GM18499 (cell line): ENCODE measurements at regions not wholly inside any gene's neighbourhood (a gene's known extent, or its start where the extent isn't known, plus 50 kb on each side); places are given as distances from the start of the nearest gene placed in this dataset.
"Not testable (repeated sequence)": the region's sequence is repeated elsewhere in the genome, so short reads cannot be mapped to it uniquely, and the experiment has no call there.

Experiments
- ATAC-seq: cut with Tn5 transposase; IDR thresholded peaks from one replicate; pipeline ENCODE4 v1.9.1; 2021; ENCODE audit warnings: moderate number of reproducible peaks; ENCODE audit not compliant: insufficient read depth, unreplicated experiment

GRCh38 chr2:114018464-114018863 lies 128.6 kb downstream of the ACTR3 start:
- not testable (repeated sequence) for ATAC-seq

- ATAC-seq: no peak
These were observed 130.8 kb downstream of the ACTR3 start for GRCh38 chr2:114020668-114021067.

- no peak for ATAC-seq
These were observed 132.6 kb downstream of the ACTR3 start for GRCh38 chr2:114022360-114023085.

DNA sequence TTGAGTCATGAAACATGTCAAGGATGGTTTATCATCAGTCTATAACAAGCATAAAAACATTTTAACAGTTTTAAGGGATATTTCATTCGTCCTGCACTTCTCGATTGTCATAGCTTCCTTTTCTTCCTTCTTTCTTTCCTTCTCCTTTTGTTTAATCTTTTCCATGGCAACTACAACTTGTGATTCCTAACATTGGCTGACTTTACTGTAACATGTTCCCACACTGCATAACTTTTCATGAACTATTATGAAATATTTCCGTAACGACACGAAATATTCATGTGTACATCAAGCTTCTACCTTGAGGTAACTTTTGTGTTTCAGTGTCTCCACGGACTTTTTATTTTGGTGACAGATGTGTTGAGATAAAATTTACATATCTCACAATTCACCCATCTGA lies 134.4 kb downstream of the ACTR3 start:
- no peak for ATAC-seq

- no peak for ATAC-seq
These were observed 135.1 kb downstream of the ACTR3 start for GRCh38 chr2:114025030-114025429.

GRCh38 chr2:114027437-114027836 lies 137.5 kb downstream of the ACTR3 start:
- no peak for ATAC-seq

- no peak for ATAC-seq
These were observed 142.0 kb downstream of the ACTR3 start for GRCh38 chr2:114031605-114032505.

DNA sequence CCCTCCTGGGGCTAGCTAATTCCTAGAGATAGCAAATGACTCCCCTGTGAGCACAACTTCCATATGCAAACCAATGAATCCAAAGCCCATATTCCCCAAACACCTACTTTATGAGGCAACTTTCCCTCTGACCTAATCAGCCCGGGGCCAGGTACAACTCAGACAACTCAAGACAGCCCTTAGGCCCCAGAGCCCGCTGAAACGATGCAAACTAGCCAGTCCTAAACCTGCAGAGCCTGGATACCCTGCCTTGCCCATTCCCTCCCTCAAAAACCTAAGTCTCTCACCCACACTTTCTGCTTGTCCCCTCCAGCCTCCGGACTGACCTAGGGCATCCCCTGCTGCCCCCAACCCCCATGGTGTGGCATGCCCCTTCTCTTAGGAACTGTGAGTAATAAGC lies 142.8 kb downstream of the ACTR3 start:
- no peak for ATAC-seq

GRCh38 chr2:114034742-114035141 lies 144.9 kb downstream of the ACTR3 start:
- ATAC-seq: no peak

DNA sequence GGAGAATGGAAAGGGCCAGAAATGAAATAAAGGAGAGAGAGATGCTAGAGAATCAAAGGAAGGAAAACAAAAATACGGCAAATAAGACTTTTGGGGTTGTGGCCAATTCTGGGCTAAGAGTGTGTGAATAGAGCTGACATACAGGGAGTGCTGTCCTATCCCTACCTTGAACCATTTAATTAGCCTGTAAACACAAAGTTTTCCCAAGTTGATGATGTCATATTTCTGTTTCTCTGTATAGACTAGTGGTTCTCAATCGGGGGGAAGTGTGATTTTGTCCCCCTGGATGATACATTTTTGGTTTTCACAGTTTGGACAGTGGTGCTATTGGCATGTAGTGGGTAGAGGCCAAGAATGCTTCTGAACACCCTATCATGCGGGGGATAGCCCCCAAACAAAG lies 148.8 kb downstream of the ACTR3 start:
- no peak for ATAC-seq

GRCh38 chr2:114039677-114040076 lies 149.8 kb downstream of the ACTR3 start:
- ATAC-seq: no peak

DNA sequence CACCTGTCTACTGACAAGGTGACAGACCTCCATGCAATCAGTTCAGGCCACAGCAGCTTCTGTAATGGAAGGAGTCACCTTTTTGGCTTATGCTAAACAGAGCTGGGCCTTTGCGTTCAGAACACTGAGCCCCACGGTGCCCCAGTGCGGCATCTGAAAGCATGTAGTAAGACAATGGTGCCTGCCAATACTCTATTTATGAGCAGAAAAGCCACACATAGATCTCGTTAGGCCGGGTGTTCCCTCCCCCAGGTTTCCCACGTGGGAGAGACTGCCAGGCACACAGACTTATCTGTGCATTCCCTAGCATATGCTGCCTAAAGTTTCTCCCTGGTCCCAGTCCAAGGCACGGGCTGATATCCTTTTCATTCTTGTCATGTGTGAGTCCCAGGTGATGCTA lies 150.9 kb downstream of the ACTR3 start:
- no peak for ATAC-seq

DNA sequence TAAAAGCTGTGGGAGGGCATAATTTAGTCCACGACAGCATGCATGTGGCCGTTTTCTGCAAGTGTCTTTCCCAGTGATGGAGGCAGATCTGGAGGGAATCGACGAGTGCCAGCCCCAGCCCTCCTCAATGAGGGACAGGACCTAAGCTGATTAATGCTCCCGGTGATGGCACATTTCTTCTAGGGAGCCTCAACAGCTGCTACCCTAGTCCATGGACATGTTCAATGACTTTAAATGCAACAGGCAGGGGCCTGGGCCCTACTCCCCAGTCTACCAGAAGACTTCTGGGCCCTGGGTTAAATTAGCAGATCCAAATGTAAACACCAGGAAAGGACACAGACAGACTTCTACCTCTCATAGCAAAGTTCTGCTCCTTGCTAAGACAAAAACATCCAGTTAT lies 155.1 kb downstream of the ACTR3 start:
- ATAC-seq: no peak

DNA sequence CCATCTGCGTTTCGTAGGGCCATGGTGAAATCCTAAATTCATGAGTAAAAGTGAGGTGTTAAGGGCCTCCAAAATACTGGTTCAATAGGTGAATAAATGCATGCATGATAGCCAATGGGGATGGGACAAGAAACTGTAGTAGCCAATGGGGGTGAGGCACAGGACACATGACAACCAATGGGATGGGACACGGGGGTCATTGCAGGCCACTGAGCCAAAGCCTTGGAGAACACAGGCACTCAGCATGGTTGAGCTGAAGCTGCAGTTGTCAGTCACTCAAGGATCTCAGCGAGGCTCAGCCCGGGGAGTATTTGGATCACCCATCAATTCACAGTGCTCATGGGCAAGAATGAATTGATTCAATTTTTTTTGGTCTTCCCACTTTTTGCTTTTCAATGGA lies 156.5 kb downstream of the ACTR3 start:
- ATAC-seq: no peak

DNA sequence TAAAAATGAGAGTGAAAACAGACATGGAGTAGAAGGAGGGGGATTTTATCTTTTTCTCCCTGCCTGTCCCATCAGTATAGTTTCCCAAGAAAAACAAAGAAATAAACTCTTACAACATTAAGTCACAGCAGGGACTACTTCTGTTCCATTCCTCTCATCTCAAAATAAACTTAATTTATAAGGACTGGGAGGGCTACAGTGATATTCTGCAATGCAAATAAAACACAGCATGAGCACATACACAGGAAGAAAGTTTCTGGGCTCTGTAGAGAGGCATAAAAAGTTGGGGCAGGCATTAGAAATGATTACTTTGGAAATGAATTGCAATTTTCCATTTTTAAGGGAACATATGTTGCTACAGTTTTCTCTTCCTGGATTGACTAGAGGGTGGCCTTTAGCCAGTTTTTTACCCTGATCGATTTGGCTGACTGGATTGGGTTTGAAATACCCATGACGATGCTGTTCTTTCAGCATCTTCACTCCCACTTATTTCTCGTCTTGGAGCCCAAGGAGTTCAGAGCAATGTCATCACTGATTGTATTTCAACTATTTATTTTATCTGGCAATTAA lies 157.1 kb downstream of the ACTR3 start:
- ATAC-seq: no peak

DNA sequence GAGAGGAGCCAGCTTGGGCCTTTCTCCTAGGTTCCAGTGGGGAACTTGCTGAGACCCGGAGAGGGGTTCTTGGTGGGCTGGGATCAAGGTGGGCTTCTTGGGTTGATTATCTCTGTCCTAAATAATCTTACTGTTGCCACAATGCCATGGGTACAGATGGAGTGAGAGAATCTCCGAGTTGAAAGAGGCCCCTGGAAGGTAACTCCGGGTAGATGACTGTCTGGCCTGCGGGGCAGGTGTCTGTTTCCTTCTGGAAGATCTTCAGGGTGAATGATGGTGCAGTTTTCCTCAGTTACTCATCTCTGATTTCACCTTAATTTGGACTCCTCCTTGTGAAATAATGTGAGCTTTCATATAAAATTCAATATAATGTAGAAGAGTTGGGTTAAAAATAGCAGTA lies 159.4 kb downstream of the ACTR3 start:
- ATAC-seq: no peak

- no peak for ATAC-seq
These were observed 159.9 kb downstream of the ACTR3 start for GRCh38 chr2:114049826-114050225.

DNA sequence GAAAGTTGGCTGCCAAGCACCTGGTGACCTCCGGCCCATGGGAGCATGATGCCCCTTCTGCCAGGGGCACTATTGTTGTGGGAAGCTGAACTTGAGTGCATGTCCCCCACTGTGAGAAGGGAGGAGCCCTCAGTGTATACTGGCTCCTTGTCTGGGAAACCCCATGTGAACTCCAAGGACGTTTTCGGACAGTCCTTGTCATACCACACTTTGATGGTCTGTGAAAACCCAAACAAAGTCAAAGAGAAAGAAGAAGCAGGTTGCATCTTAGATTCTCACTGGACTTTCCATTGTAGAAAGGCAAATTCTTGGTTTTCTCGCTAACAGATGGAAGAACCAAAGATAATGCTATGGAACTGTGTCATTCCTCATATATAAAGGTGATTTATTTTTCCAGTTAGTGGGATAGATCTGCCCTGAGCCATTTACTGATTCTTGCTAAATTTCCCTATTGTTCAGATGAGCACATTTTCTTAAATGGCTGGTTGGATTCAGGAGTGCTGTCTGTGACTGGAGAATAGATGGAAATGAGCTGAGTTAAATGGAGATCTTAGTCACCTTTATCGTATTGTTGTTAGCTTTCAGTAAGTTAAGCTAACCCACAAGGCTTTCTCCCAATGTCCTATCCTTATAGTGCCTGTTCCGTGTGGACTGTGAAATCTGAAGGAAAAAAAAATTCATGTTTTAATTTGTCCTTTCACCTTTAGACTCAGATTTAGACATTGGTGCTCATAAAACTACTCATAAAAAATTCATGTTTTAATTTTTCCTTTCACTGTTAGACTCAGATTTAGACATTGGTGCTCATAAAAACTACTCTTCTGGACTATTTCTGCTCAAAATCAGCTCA lies 166.6 kb downstream of the ACTR3 start:
- no peak for ATAC-seq

DNA sequence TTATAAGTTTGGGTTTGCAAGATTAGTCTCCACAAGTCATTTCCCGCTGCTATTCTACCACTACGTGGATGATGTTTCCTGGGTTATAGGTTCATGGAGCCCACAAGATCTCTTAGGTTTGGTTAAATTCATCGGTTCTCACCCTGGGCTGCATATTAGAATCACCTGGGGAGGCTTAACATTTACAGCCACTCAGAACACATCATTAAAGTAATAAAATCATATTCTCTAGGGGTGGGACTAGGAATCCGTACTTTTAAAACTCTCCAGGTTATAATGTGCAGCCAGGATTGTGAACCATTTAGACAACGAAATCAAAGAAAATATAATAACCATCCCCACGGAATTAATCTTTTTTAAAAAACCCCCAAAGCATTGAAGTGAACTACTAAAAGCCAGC lies 167.7 kb downstream of the ACTR3 start:
- no peak for ATAC-seq

DNA sequence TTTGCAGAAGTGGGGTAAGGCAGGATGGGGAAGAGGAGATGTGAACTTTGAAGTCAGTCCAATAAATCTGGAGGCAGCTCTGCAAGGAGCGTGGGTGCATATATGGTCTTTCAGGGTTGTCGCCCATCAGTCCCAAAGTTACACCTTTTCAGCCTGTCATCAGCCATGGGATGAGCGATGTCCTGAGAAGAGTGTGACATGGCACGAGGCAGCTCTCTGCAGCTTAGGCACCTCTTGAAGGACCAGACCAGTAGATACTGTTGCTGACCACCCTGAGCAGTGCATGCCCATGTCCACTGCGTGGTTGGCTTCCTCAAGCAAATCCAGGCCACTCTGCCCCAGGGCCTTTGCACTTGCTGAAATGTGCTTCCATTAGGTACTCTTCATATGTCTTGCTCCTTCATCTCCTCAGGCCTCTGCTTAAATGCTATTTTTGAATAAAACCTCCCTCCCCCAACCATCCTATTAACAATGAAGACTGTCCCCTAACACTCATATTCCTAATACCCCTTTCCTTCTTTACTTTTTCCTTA lies 171.7 kb downstream of the ACTR3 start:
- no peak for ATAC-seq
